ENCODE measurements at regions not wholly inside any gene's neighbourhood (a gene's known extent, or its start where the extent isn't known, plus 50 kb on each side); places are given as distances from the start of the nearest gene placed in this dataset.

GRCh38 chr7:70920876-70921275, 211.1 kb upstream of the GALNT17 start:
- no peak for DNase-seq (ENCODE audit: low read depth in 1 of 2, low spot score in 1 of 2)
- TF ChIP-seq JUND (IDR thresholded peaks at IDR 0.05; ENCODE audit: low read depth) = no peak
- in situ Hi-C loops (cut with HindIII; ENCODE audit: low pct_unique_long_range_greater_than_20kb, low sequenced_read_pairs) = no loop called here

- no peak for TF ChIP-seq JUND (IDR thresholded peaks at IDR 0.05; ENCODE audit: low read depth)
- in situ Hi-C loops (cut with HindIII; ENCODE audit: low pct_unique_long_range_greater_than_20kb, low sequenced_read_pairs) = no loop called here
- peak in 1 of 2 experiments; percentile 13 for DNase-seq (ENCODE audit: low read depth in 1 of 2, low spot score in 1 of 2)
These were observed 208.6 kb upstream of the GALNT17 start for GRCh38 chr7:70923181-70923845.

GRCh38 chr7:70925411-70926115, 206.4 kb upstream of the GALNT17 start:
- no peak for TF ChIP-seq JUND (IDR thresholded peaks at IDR 0.05; ENCODE audit: low read depth)
- in situ Hi-C loops (cut with HindIII; ENCODE audit: low pct_unique_long_range_greater_than_20kb, low sequenced_read_pairs) = no loop called here
- DNase-seq (ENCODE audit: low read depth in 1 of 2, low spot score in 1 of 2) = peak in 1 of 2 experiments; percentile 57

- TF ChIP-seq JUND (IDR thresholded peaks at IDR 0.05; ENCODE audit: low read depth) = no peak
- DNase-seq (ENCODE audit: low read depth in 1 of 2, low spot score in 1 of 2) = no peak
- in situ Hi-C loops (cut with HindIII; ENCODE audit: low pct_unique_long_range_greater_than_20kb, low sequenced_read_pairs) = no loop called here
These were observed 205.3 kb upstream of the GALNT17 start for GRCh38 chr7:70926666-70927065.

GRCh38 chr7:70935311-70935710, 196.6 kb upstream of the GALNT17 start:
- TF ChIP-seq JUND (IDR thresholded peaks at IDR 0.05; ENCODE audit: low read depth) = no peak
- in situ Hi-C loops (cut with HindIII; ENCODE audit: low pct_unique_long_range_greater_than_20kb, low sequenced_read_pairs) = no loop called here
- DNase-seq (ENCODE audit: low read depth in 1 of 2, low spot score in 1 of 2) = no peak

- no peak for TF ChIP-seq JUND (IDR thresholded peaks at IDR 0.05; ENCODE audit: low read depth)
- in situ Hi-C loops (cut with HindIII; ENCODE audit: low pct_unique_long_range_greater_than_20kb, low sequenced_read_pairs) = no loop called here
- no peak for DNase-seq (ENCODE audit: low read depth in 1 of 2, low spot score in 1 of 2)
These were observed 196.1 kb upstream of the GALNT17 start for GRCh38 chr7:70935854-70936253.

GRCh38 chr7:70937424-70937823, 194.5 kb upstream of the GALNT17 start:
- in situ Hi-C loops (cut with HindIII; ENCODE audit: low pct_unique_long_range_greater_than_20kb, low sequenced_read_pairs) = no loop called here
- no peak for DNase-seq (ENCODE audit: low read depth in 1 of 2, low spot score in 1 of 2)
- no peak for TF ChIP-seq JUND (IDR thresholded peaks at IDR 0.05; ENCODE audit: low read depth)

- TF ChIP-seq JUND (IDR thresholded peaks at IDR 0.05; ENCODE audit: low read depth) = no peak
- in situ Hi-C loops (cut with HindIII; ENCODE audit: low pct_unique_long_range_greater_than_20kb, low sequenced_read_pairs) = no loop called here
- DNase-seq (ENCODE audit: low read depth in 1 of 2, low spot score in 1 of 2) = no peak
These were observed 191.3 kb upstream of the GALNT17 start for GRCh38 chr7:70940597-70940996.

- DNase-seq (ENCODE audit: low read depth in 1 of 2, low spot score in 1 of 2) = no peak
- in situ Hi-C loops (cut with HindIII; ENCODE audit: low pct_unique_long_range_greater_than_20kb, low sequenced_read_pairs) = no loop called here
- no peak for TF ChIP-seq JUND (IDR thresholded peaks at IDR 0.05; ENCODE audit: low read depth)
These were observed 189.2 kb upstream of the GALNT17 start for GRCh38 chr7:70942791-70943190.

GRCh38 chr7:70944516-70944915, 187.4 kb upstream of the GALNT17 start:
- in situ Hi-C loops (cut with HindIII; ENCODE audit: low pct_unique_long_range_greater_than_20kb, low sequenced_read_pairs) = no loop called here

GRCh38 chr7:70947181-70947580, 184.8 kb upstream of the GALNT17 start:
- no peak for TF ChIP-seq JUND (IDR thresholded peaks at IDR 0.05; ENCODE audit: low read depth)
- DNase-seq (ENCODE audit: low read depth in 1 of 2, low spot score in 1 of 2) = no peak
- in situ Hi-C loops (cut with HindIII; ENCODE audit: low pct_unique_long_range_greater_than_20kb, low sequenced_read_pairs) = no loop called here

More at GRCh38 chr7:70944516-70944915, 187.4 kb upstream of the GALNT17 start:
- DNase-seq (ENCODE audit: low read depth in 1 of 2, low spot score in 1 of 2) = no peak
- no peak for TF ChIP-seq JUND (IDR thresholded peaks at IDR 0.05; ENCODE audit: low read depth)

- in situ Hi-C loops (cut with HindIII; ENCODE audit: low pct_unique_long_range_greater_than_20kb, low sequenced_read_pairs) = no loop called here
- TF ChIP-seq JUND (IDR thresholded peaks at IDR 0.05; ENCODE audit: low read depth) = no peak
- no peak for DNase-seq (ENCODE audit: low read depth in 1 of 2, low spot score in 1 of 2)
These were observed 182.1 kb upstream of the GALNT17 start for GRCh38 chr7:70949862-70950261.

GRCh38 chr7:70951271-70951962, 180.5 kb upstream of the GALNT17 start:
- in situ Hi-C loops (cut with HindIII; ENCODE audit: low pct_unique_long_range_greater_than_20kb, low sequenced_read_pairs) = no loop called here
- TF ChIP-seq JUND (IDR thresholded peaks at IDR 0.05; ENCODE audit: low read depth) = no peak
- DNase-seq (ENCODE audit: low read depth in 1 of 2, low spot score in 1 of 2) = no peak
